HG03025 (cell line): ENCODE measurements at regions not wholly inside any gene's neighbourhood (a gene's known extent, or its start where the extent isn't known, plus 50 kb on each side); places are given as distances from the start of the nearest gene placed in this dataset.

ENCODE experiments used
- ATAC-seq: cut with Tn5 transposase; IDR thresholded peaks from one replicate; pipeline ENCODE4 v1.9.1; 2021; ENCODE audit warnings: mild to moderate bottlenecking, moderate library complexity; ENCODE audit not compliant: unreplicated experiment, low FRiP score

- no peak for ATAC-seq
Observed at GRCh38 chr2:128791120-128791984, 472.7 kb upstream of the HS6ST1 start.

DNA sequence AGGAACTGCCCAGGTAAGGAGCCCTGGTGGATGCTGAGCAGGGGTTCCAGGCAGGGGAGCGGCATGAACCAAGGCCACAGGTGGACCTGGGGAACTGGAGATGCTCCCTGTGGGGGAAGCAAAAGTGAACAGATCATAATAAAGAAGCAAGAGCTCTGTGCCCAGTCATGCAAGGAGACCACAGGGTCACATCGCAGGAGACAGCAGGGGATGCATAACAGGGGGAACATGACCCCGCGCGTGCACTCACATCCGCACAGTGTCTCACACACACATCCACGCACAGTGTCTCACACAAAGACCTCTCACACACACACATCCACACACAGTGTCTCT lies 473.3 kb upstream of the HS6ST1 start:
- no peak for ATAC-seq

GRCh38 chr2:128792476-128793054 lies 473.9 kb upstream of the HS6ST1 start:
- no peak for ATAC-seq

DNA sequence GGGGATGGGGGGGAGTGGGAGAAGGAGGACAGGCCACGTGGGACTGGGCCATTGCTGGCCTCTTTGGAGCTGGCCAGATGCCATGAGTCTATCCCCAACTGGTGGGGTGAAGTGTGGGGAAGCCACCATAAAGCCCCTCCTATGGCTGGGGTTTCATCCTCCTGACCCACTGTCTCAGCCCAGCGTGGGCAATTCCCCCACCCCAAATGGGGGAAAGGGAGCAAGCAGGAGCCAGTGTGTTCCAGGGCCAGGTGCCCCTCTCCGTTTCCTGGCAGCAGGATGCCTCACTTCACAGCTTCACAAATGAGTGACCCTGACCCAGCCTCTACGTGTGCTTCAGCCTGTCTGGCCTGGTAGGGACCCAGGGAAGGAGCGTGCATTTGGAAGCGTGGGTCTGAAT lies 474.7 kb upstream of the HS6ST1 start:
- ATAC-seq: no peak

DNA sequence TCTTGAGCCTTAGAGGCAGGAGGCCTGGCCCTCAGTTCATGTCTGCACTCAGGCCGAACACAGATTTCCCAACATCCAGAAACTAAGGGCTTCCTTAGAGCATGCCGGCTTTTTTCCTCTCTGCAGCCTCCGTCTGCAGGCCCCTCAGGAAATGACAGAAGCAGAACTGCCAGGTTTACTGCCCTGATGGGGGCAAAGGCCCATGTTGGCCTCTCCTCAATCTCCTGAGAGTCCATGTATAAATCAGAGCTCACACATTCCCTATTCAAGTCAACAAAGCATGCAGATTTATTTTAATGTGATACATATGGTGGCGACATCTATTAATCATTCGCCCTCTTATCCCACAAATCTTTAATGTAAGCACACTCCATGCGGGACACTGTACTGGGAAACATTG lies 475.6 kb upstream of the HS6ST1 start:
- ATAC-seq: no peak

- no peak for ATAC-seq
Observed at GRCh38 chr2:128796321-128796720, 477.7 kb upstream of the HS6ST1 start.

GRCh38 chr2:128797092-128797491 lies 478.4 kb upstream of the HS6ST1 start:
- no peak for ATAC-seq

- peak; percentile 18 for ATAC-seq
Observed at GRCh38 chr2:128797533-128797932, 478.9 kb upstream of the HS6ST1 start.

GRCh38 chr2:128797937-128798336 lies 479.3 kb upstream of the HS6ST1 start:
- peak; percentile 86 for ATAC-seq

DNA sequence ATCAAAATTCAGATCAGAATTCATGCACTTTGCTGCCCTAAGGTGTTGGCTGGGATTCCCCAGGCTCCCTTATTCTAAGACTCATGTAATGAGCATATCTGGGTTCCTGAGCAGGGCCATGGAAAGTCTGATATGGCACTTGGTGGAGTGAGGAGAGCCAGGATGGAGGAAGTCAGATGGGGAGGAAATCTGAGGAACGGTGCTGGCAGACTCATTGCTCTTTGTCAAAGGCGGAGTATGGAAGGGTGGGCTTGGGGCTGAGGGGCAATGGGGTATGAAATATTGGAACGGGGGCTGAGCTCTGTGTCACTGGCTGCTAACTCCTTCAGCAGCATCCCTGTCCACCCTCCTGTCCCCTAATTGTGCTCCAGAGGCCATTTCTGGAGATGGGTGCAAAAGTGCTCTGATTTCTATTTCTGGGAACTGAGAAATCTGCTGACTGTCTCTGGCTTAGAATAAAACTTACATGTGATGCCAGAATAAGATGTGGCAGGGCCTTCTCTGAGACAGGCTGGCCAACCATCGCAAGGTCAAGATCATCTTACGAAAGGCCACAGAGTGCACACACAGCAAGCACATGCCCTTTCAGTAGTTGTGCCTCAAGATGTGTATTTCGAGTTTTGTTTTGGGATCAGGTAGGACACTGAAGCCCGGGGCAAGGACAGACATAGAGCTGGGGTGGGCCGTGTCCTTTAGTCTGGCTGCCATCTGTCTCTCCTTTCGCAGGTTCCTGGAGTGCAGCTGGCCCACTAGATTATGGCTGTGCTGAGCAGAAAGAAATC lies 480.0 kb upstream of the HS6ST1 start:
- no peak for ATAC-seq

- no peak for ATAC-seq
Observed at GRCh38 chr2:128799284-128799552, 480.6 kb upstream of the HS6ST1 start.

- ATAC-seq: no peak
Observed at GRCh38 chr2:128799730-128800129, 481.1 kb upstream of the HS6ST1 start.

DNA sequence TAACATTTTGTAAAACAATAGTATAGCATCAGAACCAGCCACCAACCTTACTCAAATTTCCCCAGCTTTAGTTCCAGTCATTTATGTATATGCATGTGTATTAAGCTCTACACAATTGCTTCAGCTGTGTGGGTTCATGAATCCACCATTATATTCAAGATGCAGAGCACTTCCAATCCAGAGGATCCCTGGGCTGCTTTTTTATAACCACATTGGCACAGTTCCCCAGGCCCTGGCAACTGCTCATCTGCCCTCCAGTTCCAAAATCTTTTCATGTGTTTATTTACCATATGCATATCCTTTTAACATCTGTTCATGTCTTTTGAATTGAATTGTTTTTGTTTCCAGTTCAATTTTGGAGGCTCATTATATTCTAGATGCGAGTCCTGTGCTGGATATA lies 482.9 kb upstream of the HS6ST1 start:
- ATAC-seq: no peak

GRCh38 chr2:128803222-128803621 lies 484.6 kb upstream of the HS6ST1 start:
- ATAC-seq: no peak

DNA sequence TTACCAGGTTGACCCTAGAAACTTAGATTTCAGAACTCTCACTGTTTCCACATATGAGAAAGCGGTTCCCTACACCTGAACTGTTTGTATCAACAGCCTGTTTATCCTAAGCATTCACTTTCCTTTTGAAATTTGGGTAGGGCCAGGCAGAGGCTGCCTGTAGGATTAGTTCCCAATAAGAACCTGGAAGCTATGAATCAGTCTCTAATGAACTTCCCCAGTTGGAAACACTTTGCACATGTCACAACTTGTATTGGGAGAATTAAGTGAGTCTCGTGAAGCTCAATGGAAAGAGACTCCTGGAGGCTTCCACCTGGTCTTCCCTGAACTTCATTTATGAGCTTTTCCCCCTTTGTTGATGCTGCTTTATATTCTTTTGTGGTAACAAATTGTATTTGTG lies 486.6 kb upstream of the HS6ST1 start:
- no peak for ATAC-seq

DNA sequence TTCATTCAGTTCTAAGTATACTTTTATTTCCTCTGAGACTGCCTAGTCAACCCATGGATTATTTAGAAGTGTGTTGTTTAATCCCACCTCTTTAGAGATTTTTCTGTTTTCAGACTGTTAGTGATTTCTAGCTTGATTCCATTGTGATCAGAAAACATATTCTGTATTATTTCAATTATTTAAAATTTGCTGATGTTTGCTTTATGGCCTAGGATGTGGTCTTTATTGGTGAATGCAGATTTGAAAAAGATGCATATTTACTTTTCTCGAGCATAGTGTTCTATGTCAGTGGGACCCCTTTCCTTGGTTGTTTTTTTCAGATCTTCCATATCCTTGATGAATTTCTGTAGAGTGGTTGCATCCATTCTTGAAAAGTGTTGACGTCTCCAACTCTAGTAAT lies 487.2 kb upstream of the HS6ST1 start:
- ATAC-seq: no peak

- no peak for ATAC-seq
Observed at GRCh38 chr2:128807317-128807716, 488.6 kb upstream of the HS6ST1 start.

DNA sequence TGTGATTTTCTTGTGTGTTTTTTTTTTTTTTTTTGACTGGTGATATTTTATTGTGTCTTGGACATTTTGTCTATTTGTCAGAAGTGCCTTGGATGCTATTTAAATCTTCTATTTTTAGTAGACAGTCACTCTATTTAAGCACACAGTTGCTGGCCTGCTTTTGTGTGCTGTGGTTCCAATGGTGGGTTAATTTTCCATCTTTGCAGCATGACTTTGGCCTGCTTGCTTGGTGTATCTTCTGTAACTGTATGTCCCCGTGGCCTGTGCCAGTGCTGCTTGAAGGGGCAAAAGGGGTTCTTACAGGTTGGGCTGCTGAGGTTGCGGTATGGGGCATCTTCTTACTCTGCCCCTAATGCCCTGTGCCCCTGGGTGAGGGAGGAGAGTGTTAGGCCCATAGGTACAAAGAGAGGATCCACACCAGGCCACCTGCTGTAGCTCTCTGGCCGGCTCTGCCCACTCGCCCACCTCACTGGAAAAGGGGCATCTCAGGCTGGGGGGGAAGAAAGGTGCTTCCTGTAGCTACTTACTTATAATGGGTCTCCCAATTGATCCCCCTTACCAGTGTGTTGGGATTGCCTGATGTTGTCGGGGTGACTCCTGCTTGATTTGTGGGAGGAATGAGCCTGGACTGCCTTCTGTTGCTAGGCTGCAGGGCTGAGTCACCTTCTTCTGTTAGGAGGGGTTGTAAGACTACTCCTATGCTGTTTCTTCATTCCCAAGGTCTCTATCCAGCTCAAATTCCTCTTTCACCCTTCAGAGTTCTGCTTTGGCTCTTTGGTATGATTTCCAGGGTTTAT lies 490.0 kb upstream of the HS6ST1 start:
- no peak for ATAC-seq

- ATAC-seq: no peak
Observed at GRCh38 chr2:128809259-128809636, 490.6 kb upstream of the HS6ST1 start.

DNA sequence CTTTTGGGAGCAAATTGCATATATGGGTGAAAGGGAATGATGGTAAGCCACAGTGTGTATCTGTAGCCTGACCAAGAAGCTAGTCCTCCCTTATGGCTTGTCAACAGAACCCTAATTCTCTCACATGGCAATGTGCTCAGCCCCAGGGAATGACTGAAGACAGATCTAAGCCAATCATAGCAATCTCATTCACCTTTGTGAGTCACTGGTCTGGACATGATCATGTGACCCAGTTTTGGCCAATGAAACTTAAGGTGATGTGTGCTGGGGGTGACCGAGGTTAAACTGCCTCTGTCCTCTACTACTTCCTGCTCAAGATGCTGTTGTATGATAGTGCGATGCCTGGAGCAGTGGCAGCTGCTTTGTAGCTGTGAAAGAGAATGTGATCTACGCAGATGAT lies 491.2 kb upstream of the HS6ST1 start:
- no peak for ATAC-seq
